Nucleus accumbens (tissue), 56 donors: ENCODE measurements at regions not wholly inside any gene's neighbourhood (a gene's known extent, or its start where the extent isn't known, plus 50 kb on each side); places are given as distances from the start of the nearest gene placed in this dataset.
A peak's percentile ranks its signal among the peaks of the same experiment; 100 is the strongest.

Experiments used
- DNase-seq, 56 donors: peaks; one replicate each; lab custom pipeline; 2025; lab: John Stamatoyannopoulos, UW

DNA sequence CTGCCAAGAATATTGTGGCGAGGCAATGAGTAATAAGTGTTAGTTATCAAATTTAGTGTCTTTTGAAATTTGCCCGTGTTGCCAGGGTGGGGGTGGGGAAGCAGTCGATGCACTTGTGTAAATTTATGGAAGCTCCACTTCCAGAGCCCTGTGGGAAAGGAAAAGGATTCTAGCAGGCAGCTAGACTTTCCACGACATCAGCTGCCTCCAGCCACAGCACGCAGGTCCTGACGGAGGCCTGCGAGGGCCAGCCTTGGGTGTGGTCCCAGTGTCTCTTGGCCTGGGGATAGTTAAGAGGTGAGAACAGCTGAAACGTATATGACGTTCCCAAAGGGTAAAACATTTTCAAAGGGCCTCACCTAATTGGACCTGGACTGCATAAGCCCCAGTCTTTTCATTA, 433.0 kb downstream of the TSHZ3 start:
- DNase-seq: no peak

DNA sequence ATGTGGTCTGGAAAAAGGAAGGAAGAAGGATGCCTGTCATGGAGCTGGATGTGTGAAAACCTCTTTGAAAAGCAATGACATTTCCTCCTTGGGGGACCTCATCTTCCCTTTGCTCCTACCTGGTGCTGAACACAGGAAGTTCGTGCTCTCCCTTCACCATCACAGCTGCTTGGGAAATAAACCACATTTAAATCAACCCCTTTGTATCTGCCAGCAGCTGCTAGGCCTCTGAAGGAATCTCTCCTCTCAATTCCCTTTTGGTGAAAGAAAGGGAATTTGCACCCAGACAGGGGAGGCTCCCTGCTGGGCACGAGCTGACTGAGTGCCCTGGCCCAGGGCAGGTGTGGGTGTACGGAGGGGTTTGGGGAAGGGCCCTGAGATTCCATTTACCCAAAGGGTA, 437.7 kb downstream of the TSHZ3 start:
- DNase-seq: no peak

DNA sequence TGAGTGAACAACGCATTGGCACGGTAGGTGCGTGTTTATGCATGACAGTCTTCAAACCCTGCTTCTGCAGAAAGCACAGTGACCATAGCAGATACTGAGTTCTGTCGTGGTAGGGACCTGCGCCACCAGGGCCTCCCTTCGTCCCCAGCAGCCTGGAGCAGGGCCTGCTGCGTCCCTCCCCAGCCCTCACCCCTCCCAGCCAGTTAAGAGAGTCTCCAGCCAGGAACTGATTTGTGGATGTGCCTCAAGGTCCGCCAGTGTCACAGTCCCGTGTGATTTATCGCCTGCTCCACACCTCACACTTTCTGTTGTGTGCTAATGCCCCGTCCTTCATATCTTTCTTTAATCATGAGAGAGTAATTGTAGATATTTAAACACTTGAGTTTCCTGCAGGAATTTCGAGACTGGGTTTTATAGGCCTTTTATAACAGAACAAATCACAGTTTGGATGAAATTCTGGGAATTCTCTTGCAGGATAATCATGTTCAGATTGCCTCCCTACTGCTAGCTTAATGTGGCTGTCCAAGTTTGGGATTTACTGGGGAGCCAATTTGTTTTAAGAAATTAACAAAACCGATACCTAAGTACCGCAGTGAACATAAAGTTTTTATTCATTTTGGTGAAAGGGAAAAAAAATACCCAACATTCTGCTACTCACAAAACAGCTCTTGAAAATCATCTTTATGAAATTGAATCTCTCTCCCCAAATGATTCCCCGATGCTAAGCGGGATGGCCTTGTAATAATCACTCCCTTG, 438.6 kb downstream of the TSHZ3 start:
- no peak for DNase-seq

DNA sequence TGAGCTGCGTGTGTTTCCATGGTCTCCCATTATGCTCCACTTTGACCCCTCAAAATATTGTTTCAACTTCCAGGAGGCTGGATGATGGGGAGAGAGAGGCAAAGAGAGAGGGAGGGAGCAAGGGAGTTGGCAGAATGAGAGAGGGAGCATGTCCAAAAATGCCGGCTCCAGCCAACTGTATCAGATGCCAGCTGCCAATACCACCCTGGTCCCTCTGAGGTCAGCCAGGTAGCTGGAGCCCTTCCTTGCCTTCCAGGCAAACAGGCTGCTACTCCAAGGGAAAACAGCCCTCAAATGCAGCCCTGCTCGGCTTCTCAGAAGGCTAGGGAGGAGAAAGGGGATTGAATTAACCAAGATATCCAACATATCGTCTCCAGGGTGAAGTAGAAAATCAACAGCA, 440.0 kb downstream of the TSHZ3 start:
- DNase-seq: no peak

DNA sequence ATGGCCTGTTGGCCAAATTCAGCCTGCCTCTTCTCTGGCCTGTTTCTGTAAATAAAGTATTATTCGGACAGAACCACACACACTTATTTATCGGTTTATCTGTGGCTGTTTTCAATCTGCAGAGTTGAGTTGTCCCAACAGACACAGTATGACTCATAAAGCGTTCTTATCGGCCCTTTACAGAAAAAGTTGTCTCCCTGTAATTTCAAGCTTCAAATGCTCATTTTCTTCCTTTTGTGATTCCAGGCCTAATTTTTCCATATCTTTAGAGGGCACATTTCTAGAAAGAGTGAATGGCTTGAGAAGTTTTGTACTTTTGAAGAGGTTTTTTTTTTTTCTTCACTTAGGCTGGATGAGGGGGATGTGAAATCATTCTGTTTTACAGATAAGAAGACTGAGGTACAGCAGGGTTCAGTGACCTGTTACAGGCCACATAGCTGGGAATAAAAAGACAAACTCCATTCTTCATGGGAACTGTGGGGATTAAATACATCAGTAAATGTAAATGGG, 440.9 kb downstream of the TSHZ3 start:
- no peak for DNase-seq

DNA sequence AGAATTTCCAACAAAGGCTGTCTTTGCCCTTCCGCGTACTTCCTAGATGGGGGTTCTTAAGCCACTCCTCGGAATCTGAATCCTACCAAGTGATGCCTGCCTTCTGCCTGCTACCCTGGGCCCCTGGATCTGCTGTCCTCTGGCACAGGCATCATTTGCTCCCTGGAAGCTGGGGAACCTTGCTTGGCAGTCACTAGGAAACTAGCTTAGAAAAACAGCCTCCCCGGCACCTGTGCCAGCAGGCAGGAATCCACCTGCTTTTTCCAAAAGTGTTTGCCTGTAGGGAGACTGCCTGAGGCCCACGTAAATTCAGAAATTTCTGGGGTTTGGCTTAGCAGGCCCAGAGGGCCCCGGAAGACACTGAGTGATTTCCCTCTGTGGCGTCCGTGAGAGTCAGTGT, 442.4 kb downstream of the TSHZ3 start:
- no peak for DNase-seq

DNA sequence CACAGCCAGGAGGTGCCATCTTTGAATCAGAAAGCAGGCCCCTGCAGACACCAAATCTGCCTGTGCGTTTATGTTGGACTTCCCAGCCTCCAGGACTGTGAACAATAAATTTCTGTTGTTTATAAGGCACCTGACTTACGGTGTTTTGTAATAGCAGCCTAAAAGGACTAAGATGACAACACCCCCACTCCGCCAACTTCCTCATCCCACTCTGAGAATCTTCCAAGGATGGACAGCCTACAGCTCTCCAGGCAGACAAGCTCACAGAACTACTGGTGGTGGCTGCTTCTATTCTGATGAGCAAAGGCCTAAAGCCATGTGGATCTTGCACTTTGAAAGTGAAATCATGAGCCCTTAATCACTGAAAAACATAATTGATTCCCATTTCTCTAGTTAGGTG, 449.2 kb downstream of the TSHZ3 start:
- no peak for DNase-seq

DNA sequence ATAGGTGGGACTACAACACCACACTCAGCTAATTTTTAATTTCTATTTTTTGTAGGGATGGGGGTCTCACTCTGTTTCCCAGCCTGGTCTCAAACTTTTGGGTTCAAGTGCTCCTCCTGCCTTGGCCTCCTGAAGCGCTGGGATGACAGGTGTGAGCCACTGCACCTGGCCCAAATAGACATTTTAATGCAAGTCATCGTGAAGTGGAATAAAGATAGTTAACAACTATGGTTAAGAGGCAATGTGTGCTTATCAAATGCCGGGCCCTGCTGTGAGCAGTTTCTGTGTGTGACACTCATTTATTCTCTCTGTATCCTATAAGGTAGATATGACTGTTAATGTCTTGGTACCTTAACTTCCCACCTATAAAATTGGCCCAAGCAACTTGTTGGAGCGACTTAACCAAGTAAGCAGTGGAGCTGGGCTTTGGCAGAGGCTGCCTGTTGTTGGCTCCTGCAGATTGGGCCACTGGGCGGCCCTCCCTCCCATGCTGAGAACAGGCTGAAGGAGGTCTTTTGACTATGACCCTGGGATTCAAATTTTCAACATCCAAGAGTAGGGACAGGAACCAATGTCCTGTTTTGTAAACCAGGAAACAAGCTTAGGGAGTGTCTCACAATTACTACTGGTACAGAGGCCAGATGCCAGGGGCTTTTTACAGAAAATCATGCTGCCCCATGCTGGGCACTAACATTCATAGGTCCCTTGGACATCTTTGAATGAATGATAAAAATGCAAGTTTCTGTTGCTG, 450.7 kb downstream of the TSHZ3 start:
- no peak for DNase-seq

DNA sequence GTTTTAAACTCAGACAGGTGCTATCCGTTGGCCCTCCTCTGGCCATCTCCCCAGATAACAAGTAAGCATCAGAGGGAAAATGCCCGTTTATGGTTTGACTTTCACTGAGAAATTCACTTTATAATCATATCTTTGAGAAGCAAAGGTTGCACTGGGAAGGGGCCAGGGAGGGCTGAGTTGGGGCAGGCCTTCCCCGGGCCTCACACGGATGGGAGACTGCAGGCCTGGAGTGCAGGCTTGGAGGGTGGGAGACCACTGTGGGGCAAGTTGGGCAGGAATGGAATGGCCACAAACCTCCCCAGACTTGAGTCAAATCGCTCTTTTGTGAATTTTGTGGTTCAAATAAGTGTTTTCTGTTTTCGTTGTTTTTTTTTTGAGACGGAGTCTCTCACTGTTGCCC, 451.7 kb downstream of the TSHZ3 start:
- no peak for DNase-seq

DNA sequence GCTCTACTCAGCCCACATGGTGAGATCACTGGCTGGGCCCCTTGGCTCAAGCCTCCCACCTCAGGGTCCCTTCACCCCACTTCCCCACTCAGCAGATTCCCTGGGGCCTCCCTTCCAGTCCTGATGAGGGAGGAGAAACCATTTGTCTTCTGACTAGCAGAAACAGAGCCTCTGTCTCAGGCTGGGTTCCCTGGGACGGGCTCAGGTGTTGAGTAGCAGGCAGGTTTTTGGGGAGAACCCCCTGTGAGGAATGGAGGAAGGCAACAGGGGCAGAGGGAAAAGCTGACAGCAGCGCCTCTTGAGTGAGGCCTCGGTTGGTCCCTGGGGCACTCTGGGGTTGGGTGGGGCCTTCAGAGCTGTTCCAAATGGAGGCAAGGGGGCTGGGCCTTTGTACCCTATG, 452.2 kb downstream of the TSHZ3 start:
- no peak for DNase-seq

DNA sequence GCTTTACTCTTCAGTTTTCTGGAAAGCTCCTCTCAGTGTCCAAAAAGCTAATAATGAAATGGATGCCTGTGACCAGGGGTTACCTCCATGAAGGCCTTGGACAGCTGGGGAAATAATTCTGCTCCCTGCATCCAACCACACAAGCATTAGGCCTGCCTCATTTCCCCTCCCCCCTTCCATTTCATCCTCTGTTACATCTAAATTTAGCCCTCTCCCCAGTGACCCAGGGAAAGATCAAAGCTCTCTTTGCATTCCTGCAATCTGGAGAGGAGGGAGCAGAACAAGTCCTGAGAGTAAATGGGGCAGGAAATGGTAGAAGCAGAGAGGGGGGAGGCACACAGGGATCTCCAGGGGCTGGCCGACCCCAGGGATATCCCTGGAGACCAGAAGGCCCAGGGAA, 452.7 kb downstream of the TSHZ3 start:
- DNase-seq: no peak

DNA sequence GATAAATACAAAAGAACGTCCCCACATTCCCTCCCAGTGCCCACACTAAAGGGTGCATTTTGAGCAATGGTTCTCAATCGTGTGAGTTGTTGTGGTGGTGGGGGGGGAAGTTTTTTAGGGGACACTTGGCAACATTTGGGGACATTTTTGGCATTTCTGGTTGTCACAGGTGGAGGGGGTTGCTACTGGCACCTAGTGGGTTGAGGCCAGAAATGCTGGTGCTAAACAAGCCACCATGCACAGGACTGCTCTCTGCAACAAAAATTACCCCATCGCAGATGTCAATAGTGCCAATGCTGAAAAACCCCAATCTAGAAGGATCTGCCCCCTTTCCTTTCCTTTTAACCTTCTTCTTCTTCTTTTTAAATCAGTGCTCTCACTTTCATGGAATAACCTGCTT, 453.3 kb downstream of the TSHZ3 start:
- no peak for DNase-seq

DNA sequence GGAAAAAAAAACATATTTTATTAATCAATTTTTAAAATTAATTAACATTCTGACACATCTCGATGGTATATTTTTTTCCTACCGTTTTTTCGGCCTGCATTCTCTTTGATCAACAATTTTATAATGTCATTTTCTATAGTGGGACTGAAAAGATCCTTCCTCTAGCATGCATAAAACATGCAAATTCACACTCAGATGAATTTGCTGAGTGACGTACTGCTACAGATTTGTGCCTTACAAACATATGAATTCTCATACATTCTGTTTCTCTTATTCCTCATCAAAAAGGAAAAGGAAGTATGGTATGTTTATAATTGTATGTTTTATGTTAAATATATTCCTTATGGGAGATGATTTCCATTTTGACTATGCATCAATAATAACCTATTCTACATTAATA, 458.2 kb downstream of the TSHZ3 start:
- DNase-seq: no peak

DNA sequence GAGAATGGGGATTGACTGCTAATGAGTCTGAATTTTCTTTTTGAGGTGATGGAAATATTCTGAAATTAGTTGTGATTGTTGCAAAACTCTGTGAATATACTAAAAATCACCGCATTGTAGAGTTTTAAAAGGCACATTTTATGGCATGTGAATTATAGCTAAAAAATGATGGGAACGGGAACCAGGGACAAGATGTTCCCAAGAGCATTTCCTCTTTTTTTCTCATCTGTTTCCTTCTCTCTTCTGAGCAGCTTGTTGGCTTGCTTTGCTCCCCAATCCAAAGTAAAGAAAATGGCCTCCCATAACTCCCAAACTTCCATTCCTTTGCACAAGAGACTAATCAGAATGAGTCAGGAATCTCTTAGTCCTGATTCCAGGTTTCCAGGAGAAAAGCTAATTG, 459.2 kb downstream of the TSHZ3 start:
- no peak for DNase-seq

DNA sequence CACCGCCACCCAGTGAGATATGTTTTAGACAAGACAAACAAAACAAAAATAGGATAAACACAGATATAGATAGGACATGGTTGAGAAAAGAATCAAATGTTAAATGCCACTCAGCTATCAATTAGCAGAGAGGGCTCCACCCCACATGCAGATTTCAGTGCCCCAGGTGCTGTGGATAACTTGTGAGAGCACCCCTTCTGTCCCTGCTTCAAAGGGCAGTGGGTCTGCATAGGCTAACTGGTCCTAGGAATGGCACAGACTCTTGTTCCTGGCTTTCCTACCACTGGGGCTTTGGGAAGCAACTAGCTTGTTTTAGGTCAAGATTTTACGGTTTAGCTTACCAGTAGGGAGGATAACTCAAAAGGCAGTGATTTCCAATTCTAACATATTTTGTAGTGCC, 460.3 kb downstream of the TSHZ3 start:
- DNase-seq: no peak

DNA sequence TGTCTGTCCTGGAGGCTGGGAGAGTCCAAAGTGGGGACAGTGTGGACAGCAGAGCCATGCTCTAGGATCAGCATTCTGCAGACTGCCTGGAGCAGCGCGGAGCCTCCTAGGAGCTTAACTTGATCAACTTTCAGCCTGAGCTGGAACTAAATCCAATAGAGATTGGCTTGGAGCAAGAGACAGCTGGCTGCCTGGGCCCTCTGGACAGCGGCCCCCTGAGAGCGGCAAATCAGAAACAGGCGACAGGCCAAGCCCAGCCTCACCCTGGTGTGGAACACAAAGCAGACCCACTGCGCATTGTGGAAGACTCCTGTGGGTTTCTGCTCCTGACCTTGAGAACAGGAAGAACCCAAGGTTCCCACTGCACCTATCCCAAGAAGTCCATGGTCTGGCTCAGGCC, 462.2 kb downstream of the TSHZ3 start:
- DNase-seq: no peak

DNA sequence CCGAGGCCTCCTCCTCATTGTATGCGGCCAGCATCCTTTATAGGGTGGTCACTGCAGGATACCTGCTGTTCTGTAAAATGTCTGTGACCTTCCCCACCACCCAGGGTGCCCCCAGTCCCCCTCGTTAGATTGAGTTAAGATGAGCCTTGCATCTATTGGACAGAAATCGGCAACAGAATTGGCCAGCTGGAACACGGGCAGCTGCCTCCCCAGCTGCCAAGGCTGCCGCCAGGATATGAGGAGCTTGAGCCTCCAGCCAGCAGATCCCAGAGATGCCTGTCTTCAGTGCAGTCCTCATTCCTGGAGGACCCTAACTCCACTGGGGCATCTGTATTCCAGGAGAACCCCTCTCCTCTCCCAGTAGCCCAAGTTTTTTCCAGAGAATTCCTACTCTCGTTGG, 463.0 kb downstream of the TSHZ3 start:
- DNase-seq: no peak

DNA sequence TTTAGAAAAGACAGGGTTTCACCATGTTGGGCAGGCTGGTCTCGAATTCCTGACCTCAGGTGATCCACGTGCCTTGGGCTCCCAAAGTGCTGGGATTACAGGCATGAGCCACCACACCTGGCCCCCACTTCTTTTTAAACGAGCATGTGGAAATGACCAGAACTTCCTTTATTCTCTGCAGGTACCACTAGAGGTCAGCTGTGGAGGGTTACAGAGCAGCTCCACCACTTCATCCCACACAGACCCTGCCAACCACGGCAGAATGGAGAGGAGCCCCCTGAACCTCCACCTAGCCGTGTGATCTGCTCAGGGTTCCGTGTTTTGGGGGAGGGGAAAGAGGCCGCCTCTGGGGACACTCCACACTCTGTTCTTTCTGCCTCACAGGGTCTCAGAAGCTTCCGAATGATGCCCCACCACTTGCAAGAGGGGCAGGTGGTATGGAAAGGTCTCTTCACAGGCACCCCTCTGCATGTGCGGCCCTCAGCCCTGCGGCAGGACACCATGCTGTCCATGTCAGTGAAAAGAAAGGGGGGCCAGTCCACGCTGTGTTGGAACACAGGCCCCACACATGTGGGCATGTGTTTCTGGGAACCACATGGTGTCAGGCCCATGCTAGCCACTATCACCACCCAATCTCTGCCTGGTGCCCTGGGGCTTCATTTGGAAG, 465.0 kb downstream of the TSHZ3 start:
- DNase-seq: no peak

DNA sequence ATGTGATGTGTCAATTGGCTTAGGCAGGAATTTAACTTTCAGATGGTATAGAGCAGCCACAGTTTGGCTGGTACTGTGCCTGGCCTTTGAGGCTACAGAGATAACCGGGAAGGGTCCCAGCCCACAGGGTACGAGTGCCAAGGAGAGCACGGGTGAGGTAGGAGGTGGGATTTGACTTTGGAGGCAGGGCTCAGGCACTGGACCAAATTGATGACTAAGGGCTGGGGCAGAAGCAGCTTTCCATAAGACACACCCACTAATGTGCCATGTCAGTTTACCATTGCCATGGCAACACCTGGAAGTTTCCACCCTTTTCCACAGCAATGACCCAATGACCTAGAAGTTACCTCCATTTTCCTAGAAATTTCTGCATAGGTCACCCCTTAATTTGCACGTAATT, 466.2 kb downstream of the TSHZ3 start:
- no peak for DNase-seq

DNA sequence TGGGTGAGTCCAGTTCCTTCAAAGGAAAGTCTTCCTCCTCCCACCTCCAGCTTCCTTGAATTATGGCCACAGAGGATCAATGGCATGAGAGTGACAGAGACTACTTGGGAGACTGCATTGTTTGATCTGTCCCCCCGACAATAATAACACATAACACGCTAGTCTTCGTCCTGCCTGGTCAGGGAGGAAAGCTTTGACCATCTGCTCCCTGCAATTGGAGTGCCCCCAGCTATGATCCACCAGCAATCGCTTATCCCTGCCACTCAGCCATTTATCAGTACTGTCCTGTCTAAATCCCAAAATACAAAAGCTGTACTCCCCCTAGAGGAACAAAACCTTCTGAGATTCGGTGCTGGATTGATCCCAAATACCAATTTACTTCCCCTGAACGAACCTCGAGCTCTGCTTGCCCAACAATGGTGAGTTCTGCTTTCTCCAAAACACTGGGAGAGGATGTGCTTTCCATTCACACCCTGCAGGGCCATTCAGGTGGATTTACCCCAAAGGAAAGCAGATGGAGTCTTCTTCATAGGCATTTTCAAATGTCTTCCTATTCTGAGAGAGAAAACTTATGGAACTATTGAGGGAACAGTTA, 466.7 kb downstream of the TSHZ3 start:
- DNase-seq: peak in 1 of 56 donors; percentile 1

DNA sequence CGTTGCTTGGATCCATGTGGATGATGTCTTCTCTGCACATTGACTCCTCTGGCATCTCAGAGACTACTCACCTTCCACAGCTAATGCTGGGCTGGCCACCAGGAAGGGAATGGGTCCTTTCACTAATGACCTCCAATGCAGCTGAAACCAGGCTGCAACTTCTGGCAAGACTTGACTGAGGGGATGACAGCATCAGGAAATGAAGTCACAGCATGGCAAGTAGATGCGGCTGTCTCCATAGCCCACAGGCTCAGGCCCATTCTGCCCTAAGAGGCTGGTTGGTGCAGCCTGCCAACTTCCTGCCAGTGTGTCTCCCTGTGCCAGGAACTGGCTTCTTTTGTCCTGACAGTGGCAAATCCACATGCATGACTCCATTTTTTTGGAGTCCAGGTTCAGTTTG, 467.3 kb downstream of the TSHZ3 start:
- DNase-seq: peak in 6 of 56 donors; percentile 1 to 25 (median 9)
